ENCODE measurements at regions not wholly inside any gene's neighbourhood (a gene's known extent, or its start where the extent isn't known, plus 50 kb on each side); places are given as distances from the start of the nearest gene placed in this dataset.

DNA sequence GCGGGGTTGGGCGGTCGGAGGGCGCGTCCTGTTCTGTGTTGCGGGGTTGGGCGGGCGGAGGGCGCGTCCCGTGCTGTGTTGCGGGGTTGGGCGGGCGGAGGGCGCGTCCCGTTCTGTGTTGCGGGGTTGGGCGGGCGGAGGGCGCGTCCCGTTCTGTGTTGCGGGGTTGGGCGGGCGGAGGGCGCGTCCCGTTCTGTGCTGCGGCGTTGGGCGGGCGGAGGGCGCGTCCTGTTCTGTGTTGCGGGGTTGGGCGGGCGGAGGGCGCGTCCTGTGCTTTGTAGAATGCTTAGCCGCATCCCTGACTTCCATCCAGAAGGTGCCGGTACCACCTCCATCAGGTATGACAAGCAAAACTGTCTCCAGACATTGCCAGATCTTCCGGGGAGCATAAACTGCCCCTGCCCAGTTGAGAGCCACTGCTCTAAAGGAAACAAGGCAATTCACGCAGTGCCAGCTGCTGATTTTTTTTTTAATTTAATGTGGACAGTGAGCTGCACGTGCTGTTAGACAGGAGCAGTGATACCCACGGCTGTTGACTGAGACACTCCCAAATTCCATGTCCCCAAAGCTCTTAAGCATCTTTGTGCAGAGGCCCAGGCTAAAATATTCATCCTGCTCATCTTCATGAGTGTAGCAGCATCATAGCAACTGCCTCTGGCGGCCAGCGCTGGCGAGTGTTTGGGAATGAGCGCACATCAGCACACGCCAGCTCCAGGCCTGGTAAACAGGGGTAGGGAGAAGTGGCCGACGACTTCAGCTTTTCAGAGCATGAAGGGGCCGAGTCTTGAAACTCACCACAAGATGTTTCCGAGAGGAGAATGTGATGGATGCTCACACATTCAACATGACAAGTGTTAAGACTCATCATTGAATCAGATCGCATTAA is 284.4 kb upstream of the CDH4 start:
- 44 to 74% methylated on average over 56 of the region's 56 CpGs for WGBS, 2 donors
- Histone ChIP-seq H3K9me3 (ENCODE audit: control insufficient read depth in 4 of 4, insufficient read depth in 3 of 4, low read length in 3 of 4) (peaks cover 0 to 6% (median 0%) of the 10 kb centered on the region in 4 donors), H3K36me3 (ENCODE audit: control insufficient read depth in 4 of 4, insufficient read depth in 4 of 4, low read length in 4 of 4) (no peaks in the 10 kb centered on the region), H3K27me3 (ENCODE audit: control insufficient read depth in 3 of 3, insufficient read depth in 3 of 3, low read length in 2 of 3) (peaks cover 0 to 7% (median 2%) of the 10 kb centered on the region in 3 donors), H3K9ac (ENCODE audit: insufficient read depth in 1 of 2, low read length in 2 of 2) (no peak overlapping the region), H3K4me1 (ENCODE audit: control insufficient read depth in 5 of 5, insufficient read depth in 5 of 5, low read length in 5 of 5) (no peaks in the 10 kb centered on the region), H3K27ac (ENCODE audit: low read depth in 1 of 2, low read length in 1 of 2) (no peak overlapping the region), H3K4me3 (no peak overlapping the region)
- DNase-seq (no peak), ATAC-seq (ENCODE audit: insufficient read depth, low FRiP score) (no peak)
- TF ChIP-seq, protein P1, sequence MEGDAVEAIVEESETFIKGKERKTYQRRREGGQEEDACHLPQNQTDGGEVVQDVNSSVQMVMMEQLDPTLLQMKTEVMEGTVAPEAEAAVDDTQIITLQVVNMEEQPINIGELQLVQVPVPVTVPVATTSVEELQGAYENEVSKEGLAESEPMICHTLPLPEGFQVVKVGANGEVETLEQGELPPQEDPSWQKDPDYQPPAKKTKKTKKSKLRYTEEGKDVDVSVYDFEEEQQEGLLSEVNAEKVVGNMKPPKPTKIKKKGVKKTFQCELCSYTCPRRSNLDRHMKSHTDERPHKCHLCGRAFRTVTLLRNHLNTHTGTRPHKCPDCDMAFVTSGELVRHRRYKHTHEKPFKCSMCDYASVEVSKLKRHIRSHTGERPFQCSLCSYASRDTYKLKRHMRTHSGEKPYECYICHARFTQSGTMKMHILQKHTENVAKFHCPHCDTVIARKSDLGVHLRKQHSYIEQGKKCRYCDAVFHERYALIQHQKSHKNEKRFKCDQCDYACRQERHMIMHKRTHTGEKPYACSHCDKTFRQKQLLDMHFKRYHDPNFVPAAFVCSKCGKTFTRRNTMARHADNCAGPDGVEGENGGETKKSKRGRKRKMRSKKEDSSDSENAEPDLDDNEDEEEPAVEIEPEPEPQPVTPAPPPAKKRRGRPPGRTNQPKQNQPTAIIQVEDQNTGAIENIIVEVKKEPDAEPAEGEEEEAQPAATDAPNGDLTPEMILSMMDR (IDR thresholded peaks at IDR 0.05; ENCODE audit: control extremely low read depth, extremely low read depth), result no peak

DNA sequence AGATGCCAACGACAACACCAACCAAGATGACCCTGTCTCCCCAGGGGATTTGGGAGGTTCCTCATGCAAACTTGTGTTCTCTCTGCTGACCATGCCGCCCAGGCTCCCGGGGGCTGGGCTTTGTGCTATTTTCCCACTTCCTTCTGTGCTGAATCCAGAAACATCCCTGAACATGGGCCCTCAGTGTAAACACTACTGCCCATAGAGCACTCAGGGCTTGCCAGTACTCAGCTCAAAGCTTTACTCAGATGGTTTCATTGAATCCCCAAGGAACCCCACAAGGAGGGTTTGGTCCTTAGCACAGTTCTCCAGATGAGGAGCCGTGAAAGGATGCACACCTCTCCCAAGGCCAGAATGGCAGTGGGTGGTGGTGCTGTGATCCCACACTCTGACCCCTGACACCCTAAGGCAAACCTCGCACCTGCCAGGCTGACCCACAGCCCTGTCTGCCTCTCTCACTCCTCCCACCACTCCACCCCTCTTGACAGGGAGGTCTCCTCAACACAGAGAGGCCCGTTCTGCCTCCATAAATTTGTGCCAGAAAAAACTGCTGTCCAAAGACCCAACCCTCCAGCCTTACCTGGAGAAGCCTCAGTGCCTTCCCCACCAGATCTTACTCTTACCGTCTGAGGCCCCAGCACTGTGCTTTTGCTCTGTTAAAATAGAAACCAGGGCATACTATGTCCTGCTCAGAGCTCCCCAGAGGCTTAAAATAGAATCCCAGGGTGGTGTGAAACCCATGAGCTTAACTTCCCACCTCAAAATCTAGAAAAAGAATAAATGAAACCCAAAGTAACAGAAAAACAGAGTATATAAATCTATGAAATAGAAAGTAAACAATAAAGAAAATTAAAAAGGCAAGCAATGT is 283.0 kb upstream of the CDH4 start:
- Histone ChIP-seq H3K9me3 (ENCODE audit: control insufficient read depth in 4 of 4, insufficient read depth in 3 of 4, low read length in 3 of 4) (peaks cover 0 to 6% (median 0%) of the 10 kb centered on the region in 4 donors), H3K36me3 (ENCODE audit: control insufficient read depth in 4 of 4, insufficient read depth in 4 of 4, low read length in 4 of 4) (no peaks in the 10 kb centered on the region), H3K4me1 (ENCODE audit: control insufficient read depth in 5 of 5, insufficient read depth in 5 of 5, low read length in 5 of 5) (peaks cover 0 to 6% (median 0%) of the 10 kb centered on the region in 5 donors), H3K27me3 (ENCODE audit: control insufficient read depth in 3 of 3, insufficient read depth in 3 of 3, low read length in 2 of 3) (peaks cover 0 to 7% (median 2%) of the 10 kb centered on the region in 3 donors), H3K27ac (ENCODE audit: low read depth in 1 of 2, low read length in 1 of 2) (no peak overlapping the region), H3K4me3 (no peak overlapping the region), H3K9ac (ENCODE audit: insufficient read depth in 1 of 2, low read length in 2 of 2) (no peak overlapping the region)
- no peak for DNase-seq
- TF ChIP-seq, protein P1 (IDR thresholded peaks at IDR 0.05; ENCODE audit: control extremely low read depth, extremely low read depth), result no peak
- 84 to 87% methylated on average over 7 of the region's 7 CpGs for WGBS, 2 donors
- no peak for ATAC-seq (ENCODE audit: insufficient read depth, low FRiP score)

DNA sequence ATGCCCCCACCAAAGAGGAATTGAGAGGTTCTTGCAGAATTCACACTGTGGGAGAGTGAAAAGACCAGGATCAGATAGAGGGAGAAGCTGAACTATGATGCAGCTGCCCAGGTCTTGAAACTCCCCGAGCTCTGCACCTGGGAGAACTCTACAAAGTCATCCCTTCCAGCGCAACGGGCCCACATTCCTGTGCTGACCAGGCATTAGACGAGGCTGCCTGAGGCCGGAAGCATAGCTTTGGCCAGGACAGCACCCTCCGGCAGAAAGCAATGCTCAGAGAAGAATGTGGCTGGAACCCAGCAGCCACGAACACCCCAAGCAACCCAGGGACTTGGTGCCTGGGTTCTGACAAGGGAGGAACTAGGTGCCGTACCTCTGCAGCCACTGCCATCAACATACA is 281.5 kb upstream of the CDH4 start:
- TF ChIP-seq, protein P1 (IDR thresholded peaks at IDR 0.05; ENCODE audit: control extremely low read depth, extremely low read depth), result no peak
- no peak overlapping the region for H3K27ac ChIP-seq (ENCODE audit: low read depth in 1 of 2, low read length in 1 of 2)
- H3K9me3 ChIP-seq (ENCODE audit: control insufficient read depth in 4 of 4, insufficient read depth in 3 of 4, low read length in 3 of 4), result peaks cover 0 to 7% (median 0%) of the 10 kb centered on the region in 4 donors
- no peaks in the 10 kb centered on the region for H3K36me3 ChIP-seq (ENCODE audit: control insufficient read depth in 4 of 4, insufficient read depth in 4 of 4, low read length in 4 of 4)
- ATAC-seq (ENCODE audit: insufficient read depth, low FRiP score), result no peak
- peaks cover 0 to 7% (median 2%) of the 10 kb centered on the region in 3 donors for H3K27me3 ChIP-seq (ENCODE audit: control insufficient read depth in 3 of 3, insufficient read depth in 3 of 3, low read length in 2 of 3)
- no peak overlapping the region for H3K9ac ChIP-seq (ENCODE audit: insufficient read depth in 1 of 2, low read length in 2 of 2)
- WGBS, 2 donors, result 79 to 84% methylated on average over 8 of the region's 8 CpGs
- H3K4me3 ChIP-seq, result no peak overlapping the region
- H3K4me1 ChIP-seq (ENCODE audit: control insufficient read depth in 5 of 5, insufficient read depth in 5 of 5, low read length in 5 of 5), result peaks cover 0 to 17% (median 0%) of the 10 kb centered on the region in 5 donors
- no peak for DNase-seq

All from lung (tissue), 11 donors.